ENCODE measurements at regions not wholly inside any gene's neighbourhood (a gene's known extent, or its start where the extent isn't known, plus 50 kb on each side); places are given as distances from the start of the nearest gene placed in this dataset.

DNA sequence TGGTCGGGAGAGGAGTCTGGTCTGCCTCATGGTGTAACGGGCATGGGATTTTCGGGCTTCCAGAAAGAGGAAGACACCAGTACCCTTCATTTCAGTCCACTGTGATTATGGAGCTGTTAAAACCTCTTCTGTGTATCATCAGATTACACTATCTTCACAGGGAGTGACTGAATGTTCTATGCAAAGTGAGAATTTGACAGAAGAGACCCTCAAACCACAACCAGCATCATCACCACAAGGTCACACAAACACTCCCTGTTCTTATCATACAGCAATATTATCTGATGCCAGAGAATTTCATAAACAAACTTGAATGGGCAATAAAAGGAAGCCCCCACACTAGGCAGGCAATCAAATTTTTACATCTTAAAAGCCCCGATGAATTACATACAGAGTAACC lies 164.2 kb downstream of the PDGFRA start:
- no peaks in the 10 kb centered on the region; a peak in 1 of 5 replicates for H3K27me3 ChIP-seq (ENCODE audit: control insufficient read depth in 1 of 2, insufficient read depth in 2 of 2, low read length in 2 of 2)
- no peaks in the 10 kb centered on the region for H3K79me2 ChIP-seq (ENCODE audit: insufficient read depth, low read length)
- ATAC-seq = no peak
- H4K20me1 ChIP-seq (ENCODE audit: insufficient read depth, low read length) = no peaks in the 10 kb centered on the region
- ChIA-PET CTCF (ENCODE audit: low intra/inter-chr PET ratio, low total read pairs) (no interaction called here), POLR2A (no interaction called here)
- DNase-seq (ENCODE audit: low spot score) = no peak
- no peak overlapping the region for H3K9ac ChIP-seq (ENCODE audit: insufficient read depth, low read depth, low read length)
- in situ Hi-C loops (cut with HindIII; ENCODE audit: extremely low pct_ligation_motif_present, low pct_unique_long_range_greater_than_20kb) (no loop called here), intact Hi-C loops (cut with micrococcal nuclease; ENCODE audit: unreplicated experiment) (no loop called here)
- no peaks in the 10 kb centered on the region for H3K4me1 ChIP-seq (ENCODE audit: insufficient read depth, low read length)
- TF ChIP-seq, protein P1, sequence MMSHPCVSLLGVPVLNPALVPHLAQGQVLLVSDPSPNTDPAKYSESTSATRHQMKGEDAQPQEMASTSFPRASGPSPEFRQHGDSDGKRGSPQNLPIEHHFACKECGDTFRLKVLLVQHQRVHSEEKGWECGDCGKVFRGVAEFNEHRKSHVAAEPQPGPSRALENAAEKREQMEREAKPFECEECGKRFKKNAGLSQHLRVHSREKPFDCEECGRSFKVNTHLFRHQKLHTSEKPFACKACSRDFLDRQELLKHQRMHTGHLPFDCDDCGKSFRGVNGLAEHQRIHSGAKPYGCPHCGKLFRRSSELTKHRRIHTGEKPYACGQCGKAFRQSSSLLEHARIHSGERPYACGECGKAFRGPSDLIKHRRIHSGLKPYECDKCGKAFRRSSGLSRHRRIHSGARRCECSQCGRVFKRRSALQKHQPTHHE (CRISPR knock-in tag; IDR thresholded peaks at IDR 0.05; ENCODE audit: borderline replicate concordance) = no peak
- TF ChIP-seq, protein P2, sequence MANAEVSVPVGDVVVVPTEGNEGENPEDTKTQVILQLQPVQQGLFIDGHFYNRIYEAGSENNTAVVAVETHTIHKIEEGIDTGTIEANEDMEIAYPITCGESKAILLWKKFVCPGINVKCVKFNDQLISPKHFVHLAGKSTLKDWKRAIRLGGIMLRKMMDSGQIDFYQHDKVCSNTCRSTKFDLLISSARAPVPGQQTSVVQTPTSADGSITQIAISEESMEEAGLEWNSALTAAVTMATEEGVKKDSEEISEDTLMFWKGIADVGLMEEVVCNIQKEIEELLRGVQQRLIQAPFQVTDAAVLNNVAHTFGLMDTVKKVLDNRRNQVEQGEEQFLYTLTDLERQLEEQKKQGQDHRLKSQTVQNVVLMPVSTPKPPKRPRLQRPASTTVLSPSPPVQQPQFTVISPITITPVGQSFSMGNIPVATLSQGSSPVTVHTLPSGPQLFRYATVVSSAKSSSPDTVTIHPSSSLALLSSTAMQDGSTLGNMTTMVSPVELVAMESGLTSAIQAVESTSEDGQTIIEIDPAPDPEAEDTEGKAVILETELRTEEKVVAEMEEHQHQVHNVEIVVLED (CRISPR knock-in tag; IDR thresholded peaks at IDR 0.05; ENCODE audit: borderline replicate concordance) = no peak
- TF ChIP-seq RELA (CRISPR knock-in tag; IDR thresholded peaks at IDR 0.05) (no peak), SKI (IDR thresholded peaks at IDR 0.05; ENCODE audit: partially characterized antibody) (no peak), MED1 (CRISPR knock-in tag; IDR thresholded peaks at IDR 0.05) (no peak), ZNF510 (CRISPR knock-in tag; IDR thresholded peaks at IDR 0.05; ENCODE audit: low read depth) (no peak), MAFK (conservative IDR thresholded peaks at IDR 0.05 in 1 of 2, IDR thresholded peaks at IDR 0.05 in 1 of 2; ENCODE audit: low read length in 2 of 2) (no peak), MTF2 (CRISPR knock-in tag; IDR thresholded peaks at IDR 0.05; ENCODE audit: borderline replicate concordance) (no peak), MTA1 (CRISPR knock-in tag; IDR thresholded peaks at IDR 0.05; ENCODE audit: borderline replicate concordance) (no peak), ZNF121 (CRISPR knock-in tag; IDR thresholded peaks at IDR 0.05) (no peak), KLF15 (CRISPR knock-in tag; IDR thresholded peaks at IDR 0.05; ENCODE audit: borderline replicate concordance) (no peak)
- TF ChIP-seq, protein P3, sequence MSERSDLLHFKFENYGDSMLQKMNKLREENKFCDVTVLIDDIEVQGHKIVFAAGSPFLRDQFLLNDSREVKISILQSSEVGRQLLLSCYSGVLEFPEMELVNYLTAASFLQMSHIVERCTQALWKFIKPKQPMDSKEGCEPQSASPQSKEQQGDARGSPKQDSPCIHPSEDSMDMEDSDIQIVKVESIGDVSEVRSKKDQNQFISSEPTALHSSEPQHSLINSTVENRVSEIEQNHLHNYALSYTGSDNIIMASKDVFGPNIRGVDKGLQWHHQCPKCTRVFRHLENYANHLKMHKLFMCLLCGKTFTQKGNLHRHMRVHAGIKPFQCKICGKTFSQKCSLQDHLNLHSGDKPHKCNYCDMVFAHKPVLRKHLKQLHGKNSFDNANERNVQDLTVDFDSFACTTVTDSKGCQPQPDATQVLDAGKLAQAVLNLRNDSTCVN (CRISPR knock-in tag; IDR thresholded peaks at IDR 0.05; ENCODE audit: borderline replicate concordance) = no peak
- 8% methylated on average over 3 of the region's 4 CpGs for WGBS (ENCODE audit: low lambda C conversion rate)
- H3K4me3 ChIP-seq (replicated peaks in 1 of 3; ENCODE audit: insufficient read depth in 1 of 3, low read depth in 2 of 3, low read length in 3 of 3) = no peak overlapping the region
- H3K4me2 ChIP-seq (ENCODE audit: low read depth, low read length) = no peak overlapping the region
- no peak overlapping the region for H3K27ac ChIP-seq (ENCODE audit: extremely low read length, insufficient read depth, low read length)
- H2AFZ ChIP-seq (ENCODE audit: low read length) = no peak overlapping the region
- H3K9me3 ChIP-seq (ENCODE audit: low read length) = no peaks in the 10 kb centered on the region
- BruUV-seq (replicated peaks) = no TSS peak
- no peak for FAIRE-seq
- no peaks in the 10 kb centered on the region for H3K36me3 ChIP-seq (replicated peaks in 1 of 2; ENCODE audit: control insufficient read depth in 1 of 2, insufficient read depth in 2 of 2, low read length in 2 of 2)
